NCI-H1092 treated with DMSO at 0.1 percent for 48 hours (cell line): ENCODE measurements at regions not wholly inside any gene's neighbourhood (a gene's known extent, or its start where the extent isn't known, plus 50 kb on each side); places are given as distances from the start of the nearest gene placed in this dataset.

Experiments used
- DNase-seq: peaks from one replicate; lab custom pipeline; 2025; lab: John Stamatoyannopoulos, UW

GRCh38 chr3:76815561-76815960, 224.3 kb upstream of the ROBO2 start:
- no peak for DNase-seq

GRCh38 chr3:76820481-76820880, 219.4 kb upstream of the ROBO2 start:
- no peak for DNase-seq

- DNase-seq = no peak
Observed at GRCh38 chr3:76824658-76825240, 215.2 kb upstream of the ROBO2 start.

- DNase-seq = peak; percentile 87
Observed at GRCh38 chr3:76826861-76827260, 213.0 kb upstream of the ROBO2 start.

GRCh38 chr3:76827701-76828226, 212.1 kb upstream of the ROBO2 start:
- DNase-seq = no peak

- no peak for DNase-seq
Observed at GRCh38 chr3:76834657-76835056, 205.2 kb upstream of the ROBO2 start.

- DNase-seq = no peak
Observed at GRCh38 chr3:76841747-76842146, 198.2 kb upstream of the ROBO2 start.

GRCh38 chr3:76842216-76842615, 197.7 kb upstream of the ROBO2 start:
- DNase-seq = no peak

GRCh38 chr3:76855451-76855850, 184.4 kb upstream of the ROBO2 start:
- no peak for DNase-seq

GRCh38 chr3:76859596-76859995, 180.3 kb upstream of the ROBO2 start:
- DNase-seq = no peak

GRCh38 chr3:76864355-76864754, 175.5 kb upstream of the ROBO2 start:
- no peak for DNase-seq

GRCh38 chr3:76866729-76867408, 173.0 kb upstream of the ROBO2 start:
- no peak for DNase-seq

GRCh38 chr3:76869726-76870384, 170.0 kb upstream of the ROBO2 start:
- no peak for DNase-seq

GRCh38 chr3:76871655-76872054, 168.2 kb upstream of the ROBO2 start:
- DNase-seq = no peak

- DNase-seq = no peak
Observed at GRCh38 chr3:76872999-76873398, 166.9 kb upstream of the ROBO2 start.

- DNase-seq = no peak
Observed at GRCh38 chr3:76873532-76874242, 166.2 kb upstream of the ROBO2 start.

- no peak for DNase-seq
Observed at GRCh38 chr3:76879959-76880358, 159.9 kb upstream of the ROBO2 start.

GRCh38 chr3:76886761-76887500, 153.0 kb upstream of the ROBO2 start:
- DNase-seq = no peak

GRCh38 chr3:76888856-76889255, 151.0 kb upstream of the ROBO2 start:
- no peak for DNase-seq

- no peak for DNase-seq
Observed at GRCh38 chr3:76889911-76890310, 150.0 kb upstream of the ROBO2 start.

GRCh38 chr3:76897076-76897475, 142.8 kb upstream of the ROBO2 start:
- no peak for DNase-seq

GRCh38 chr3:76900596-76900995, 139.3 kb upstream of the ROBO2 start:
- DNase-seq = no peak
